Spleen (tissue), 11 donors: ENCODE measurements at regions not wholly inside any gene's neighbourhood (a gene's known extent, or its start where the extent isn't known, plus 50 kb on each side); places are given as distances from the start of the nearest gene placed in this dataset.

Source experiments
- DNase-seq: peaks from one replicate; pipeline ENCODE4 v3.0.0-alpha.2; 2020
- H3K27ac ChIP-seq, 8 donors: fragments of 200-600 bp; sonication (generic) in 7 of 8; 1 replicate in 4 of 8; 2 replicates in 4 of 8; pipeline versions ENCODE4 v1.5.0 to v1.8.0; 2016 to 2021; ENCODE audit warnings: inconsistent platforms in 4 of 8, mild to moderate bottlenecking in 4 of 8, moderate library complexity in 1 of 8
- H3K27me3 ChIP-seq, 7 donors: fragments of 200-600 bp; sonication (generic) in 6 of 7; replicated peaks in 1 of 7; 1 replicate in 4 of 7; 2 replicates in 3 of 7; pipeline versions ENCODE4 v1.5.0 to v1.8.0; 2016 to 2021; ENCODE audit warnings: inconsistent platforms in 3 of 7, mild to moderate bottlenecking in 1 of 7
- H3K36me3 ChIP-seq, 6 donors: fragments of 200-600 bp; sonication (generic) in 5 of 6; 1 replicate in 4 of 6; 2 replicates in 2 of 6; pipeline versions ENCODE4 v1.5.0 to v1.8.0; 2016 to 2021; ENCODE audit warnings: inconsistent platforms in 2 of 6
- H3K4me1 ChIP-seq, 6 donors: fragments of 200-600 bp; sonication (generic) in 5 of 6; 1 replicate in 3 of 6; 2 replicates in 3 of 6; pipeline versions ENCODE4 v1.5.0 to v1.8.0; 2016 to 2021; ENCODE audit warnings: inconsistent platforms in 3 of 6
- H3K4me3 ChIP-seq, 8 donors: fragments of 200-600 bp; sonication (generic) in 7 of 8; 1 replicate in 4 of 8; 2 replicates in 4 of 8; pipeline versions ENCODE4 v1.5.0 to v1.8.0; 2016 to 2021; ENCODE audit warnings: inconsistent platforms in 4 of 8, mild to moderate bottlenecking in 4 of 8, moderate library complexity in 2 of 8
- H3K9me3 ChIP-seq, 8 donors: fragments of 200-600 bp; sonication (generic) in 7 of 8; 1 replicate in 4 of 8; 2 replicates in 4 of 8; pipeline versions ENCODE4 v1.5.0 to v1.8.0; 2016 to 2021; ENCODE audit warnings: inconsistent platforms in 4 of 8
- CTCF ChIP-seq, 11 experiments: fragments of 200-600 bp in 7 of 11; fragments of 450-650 bp in 4 of 11; sonication (generic) in 4 of 11; IDR thresholded peaks in 8 of 11; conservative IDR thresholded peaks in 3 of 11; 1 replicate in 7 of 11; 2 replicates in 4 of 11; pipeline versions ENCODE4 v1.4.0 to v1.8.0; 2016 to 2021; ENCODE audit warnings: antibody characterized with exemption in 11 of 11, inconsistent platforms in 4 of 11, mild to moderate bottlenecking in 1 of 11
- POLR2A ChIP-seq, 3 donors: fragments of 450-650 bp; IDR thresholded peaks; one replicate each; pipeline ENCODE4 v1.5.1; 2017; ENCODE audit warnings: antibody characterized with exemption in 3 of 3, mild to moderate bottlenecking in 1 of 3
- POLR2AphosphoS5 ChIP-seq, 3 donors: sonication (generic); formaldehyde crosslinking; IDR thresholded peaks; one replicate each; pipeline ENCODE4 v1.5.1; 2017; ENCODE audit warnings: antibody characterized with exemption in 3 of 3
- WGBS, 5 donors: extraction: QIAGEN DNeasy Blood & Tissue Kit in 3 of 5; methylation state at CpG; one replicate each; pipeline versions ENCODE4 v1.1.5 to v1.1.7; 2013 to 2018; 5-methylcytosine and 5-hydroxymethylcytosine counted together
- intact Hi-C: fragments of 100-400 bp; cut with DNase I; formaldehyde crosslinking; loops from one replicate; pipeline ENCODE4 v1.15.0; 2023; ENCODE audit warnings: low total_unique reads
- donor health status: healthy with polysubstance abuse.
- donor health status: DM: no; HTN: no; CAD: no; lungs with moderate emphysema.
- donor health status: DM: no; HTN: no; CAD: no.
- donor health status: Bipolar disorder and iron deficiency.
- donor health status: healthy.
- donor health status: DM: no; HTN: no; CAD: no.
- donor health status: DM: yes; HTN: yes; CAD: no.

GRCh38 chr2:176457481-176457880, 188.2 kb downstream of the MTX2 start:
- TF ChIP-seq POLR2A (IDR thresholded peaks at IDR 0.05), result no peak
- no peak for TF ChIP-seq POLR2AphosphoS5 (IDR thresholded peaks at IDR 0.05)
- no peak for TF ChIP-seq CTCF (IDR thresholded peaks at IDR 0.05 in 8 of 11, conservative IDR thresholded peaks at IDR 0.05 in 3 of 11)
- peaks cover 0 to 12% (median 6%) of the 10 kb centered on the region in 6 donors for H3K4me1 ChIP-seq
- intact Hi-C loops, result no loop called here
- DNase-seq, result no peak
- 48 to 89% (median 76%) methylated on average over 1 of the region's 1 CpG for WGBS, 5 donors
- no peaks in the 10 kb centered on the region for H3K36me3 ChIP-seq
- no peak overlapping the region for H3K4me3 ChIP-seq
- no peaks in the 10 kb centered on the region for H3K9me3 ChIP-seq
- H3K27ac ChIP-seq, result no peak overlapping the region
- H3K27me3 ChIP-seq, result peaks cover 0 to 32% (median 0%) of the 10 kb centered on the region in 7 donors

GRCh38 chr2:176461098-176461808, 192.0 kb downstream of the MTX2 start:
- Histone ChIP-seq H3K36me3 (no peaks in the 10 kb centered on the region), H3K27ac (no peak overlapping the region), H3K9me3 (no peaks in the 10 kb centered on the region), H3K4me1 (no peaks in the 10 kb centered on the region), H3K27me3 (peaks cover 0 to 40% (median 0%) of the 10 kb centered on the region in 7 donors), H3K4me3 (no peak overlapping the region)
- WGBS, 5 donors, result 70 to 83% (median 79%) methylated on average over 5 of the region's 5 CpGs
- intact Hi-C loops, result no loop called here
- DNase-seq, result no peak
- TF ChIP-seq POLR2AphosphoS5 (IDR thresholded peaks at IDR 0.05) (no peak), POLR2A (IDR thresholded peaks at IDR 0.05) (no peak), CTCF (IDR thresholded peaks at IDR 0.05 in 8 of 11, conservative IDR thresholded peaks at IDR 0.05 in 3 of 11) (no peak)

GRCh38 chr2:176461809-176462670, 192.8 kb downstream of the MTX2 start:
- DNase-seq, result no peak
- TF ChIP-seq CTCF (IDR thresholded peaks at IDR 0.05 in 8 of 11, conservative IDR thresholded peaks at IDR 0.05 in 3 of 11) (no peak), POLR2A (IDR thresholded peaks at IDR 0.05) (no peak), POLR2AphosphoS5 (IDR thresholded peaks at IDR 0.05) (no peak)
- peaks cover 0 to 37% (median 0%) of the 10 kb centered on the region in 7 donors for H3K27me3 ChIP-seq

GRCh38 chr2:176463546-176463945, 194.3 kb downstream of the MTX2 start:
- Histone ChIP-seq H3K27me3 (peaks cover 0 to 37% (median 0%) of the 10 kb centered on the region in 7 donors), H3K4me1 (no peaks in the 10 kb centered on the region), H3K36me3 (no peaks in the 10 kb centered on the region), H3K9me3 (no peaks in the 10 kb centered on the region), H3K27ac (no peak overlapping the region), H3K4me3 (no peak overlapping the region)
- intact Hi-C loops, result no loop called here
- DNase-seq, result no peak
- 90 to 95% (median 94%) methylated on average over 3 of the region's 3 CpGs for WGBS, 5 donors
- no peak for TF ChIP-seq CTCF (IDR thresholded peaks at IDR 0.05 in 8 of 11, conservative IDR thresholded peaks at IDR 0.05 in 3 of 11)
- no peak for TF ChIP-seq POLR2AphosphoS5 (IDR thresholded peaks at IDR 0.05)
- TF ChIP-seq POLR2A (IDR thresholded peaks at IDR 0.05), result no peak

More at GRCh38 chr2:176461809-176462670, 192.8 kb downstream of the MTX2 start:
- Histone ChIP-seq H3K36me3 (no peaks in the 10 kb centered on the region), H3K4me3 (no peak overlapping the region), H3K27ac (no peak overlapping the region), H3K9me3 (no peaks in the 10 kb centered on the region), H3K4me1 (no peaks in the 10 kb centered on the region)
- 74 to 86% (median 80%) methylated on average over 5 of the region's 5 CpGs for WGBS, 5 donors
- intact Hi-C loops, result no loop called here
